ENCODE measurements at regions not wholly inside any gene's neighbourhood (a gene's known extent, or its start where the extent isn't known, plus 50 kb on each side); places are given as distances from the start of the nearest gene placed in this dataset.
"Not testable (repeated sequence)": the region's sequence is repeated elsewhere in the genome, so short reads cannot be mapped to it uniquely, and the experiment has no call there.

DNA sequence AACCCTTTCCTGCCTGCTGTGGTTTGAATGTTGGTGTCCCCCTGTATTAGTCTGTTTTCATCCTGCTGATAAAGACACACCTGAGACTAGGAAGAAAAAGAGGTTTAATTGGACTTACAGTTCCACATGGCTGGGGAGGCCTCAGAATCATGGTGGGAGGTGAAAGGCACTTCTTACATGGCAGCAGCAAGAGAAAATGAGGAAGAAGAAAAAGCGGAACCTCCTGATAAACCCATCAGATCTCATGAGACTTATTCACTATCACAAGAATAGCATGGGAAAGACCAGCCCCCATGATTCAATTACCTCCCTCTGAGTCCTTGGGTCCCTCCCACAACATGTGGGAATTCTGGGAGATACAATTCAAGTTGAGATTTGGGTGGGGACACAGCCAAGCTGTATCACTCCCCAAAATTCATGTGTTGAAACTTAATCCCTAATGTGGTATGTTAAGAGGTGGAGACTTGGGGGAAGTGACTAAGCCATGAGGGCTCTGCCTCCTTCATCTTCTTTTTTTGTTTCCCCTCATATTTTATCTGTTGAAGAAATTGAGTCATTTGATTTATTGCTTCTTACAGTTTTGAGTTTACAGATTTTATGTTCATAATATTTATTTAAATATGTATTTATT lies 64.9 kb upstream of the SYNCRIP start:
- DNase-seq, result not testable (repeated sequence)

DNA sequence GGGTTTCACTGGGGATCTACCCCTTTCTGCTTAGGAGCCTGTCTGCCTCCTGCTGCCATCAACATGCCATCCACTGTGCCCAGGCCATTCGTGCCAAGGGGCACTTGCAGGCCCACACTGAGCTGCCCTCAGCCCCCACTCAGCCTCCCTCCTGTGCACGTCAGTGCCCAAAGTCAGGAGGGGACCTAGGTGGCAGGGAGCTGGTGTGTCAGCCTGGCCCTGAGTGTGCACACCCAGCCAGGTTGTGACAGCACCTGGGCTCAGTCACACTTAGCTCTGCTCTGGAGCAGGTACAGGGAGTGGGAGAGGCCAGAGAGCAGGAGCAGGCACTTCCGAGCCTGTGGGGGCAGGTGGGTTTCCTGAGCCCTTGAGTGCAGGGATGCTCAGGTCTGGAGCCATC lies 63.6 kb upstream of the SYNCRIP start:
- no peak for DNase-seq

DNA sequence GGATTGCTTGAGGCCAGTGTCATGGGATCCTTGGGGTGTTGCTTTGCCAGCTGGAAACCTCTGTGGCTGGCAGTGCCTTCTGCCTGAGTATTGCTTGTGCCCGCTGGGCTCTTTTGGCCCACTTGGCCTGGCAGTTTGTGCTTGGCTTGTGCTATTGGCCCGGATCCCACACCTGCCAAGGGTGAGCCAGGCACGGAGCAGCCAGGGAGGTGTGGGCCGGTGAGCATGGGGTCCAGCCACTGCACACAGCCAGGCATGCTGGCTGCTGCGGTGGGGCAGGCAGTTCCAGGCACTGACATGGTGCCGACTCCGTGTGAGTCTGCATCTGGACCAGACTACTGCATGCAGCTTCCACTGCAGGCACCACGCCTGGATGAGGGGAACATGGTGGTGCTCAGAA lies 62.5 kb upstream of the SYNCRIP start:
- no peak for DNase-seq

DNA sequence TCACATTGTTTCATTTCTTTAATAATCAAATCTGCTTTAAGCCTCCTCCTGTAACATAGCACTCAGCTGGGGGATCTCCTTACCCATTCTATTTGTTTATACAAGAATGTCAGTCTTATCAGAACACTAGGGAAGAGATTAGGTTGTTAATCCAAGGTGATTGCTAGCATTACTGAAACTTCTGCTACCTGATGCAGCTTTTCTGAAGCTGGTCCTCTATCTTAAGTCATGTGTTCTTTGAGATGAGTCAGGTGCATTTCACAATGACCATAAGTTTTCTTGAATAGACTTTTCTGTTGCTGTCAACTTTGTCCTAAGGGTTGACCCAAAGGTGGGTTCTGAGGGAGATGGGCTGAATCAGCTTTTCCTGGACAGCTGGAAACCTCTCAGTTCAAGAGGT lies 60.7 kb upstream of the SYNCRIP start:
- no peak for DNase-seq
